IMR-90 (cell line): ENCODE measurements at regions not wholly inside any gene's neighbourhood (a gene's known extent, or its start where the extent isn't known, plus 50 kb on each side); places are given as distances from the start of the nearest gene placed in this dataset.

Source experiments
- ATAC-seq: fragments of 200-7000 bp; cut with Tn5 transposase; 2 replicates; pipeline ENCODE4 v1.9.1; 2020; ENCODE audit warnings: low read depth, mild to moderate bottlenecking, moderate library complexity
- BruUV-seq: library from RNA; stranded (reverse); fragments of 400-500 nt; replicated peaks from 2 replicates; lab custom pipeline; 2021; lab: Mats Ljungman, UMichigan
- CTCF ChIA-PET: fragments of 300-600 bp; formaldehyde crosslinking; extraction: SDS; loops from one replicate; lab custom pipeline; 2021; ENCODE audit warnings: antibody characterized with exemption; lab: Yijun Ruan, JAX
- POLR2A ChIA-PET: fragments of 300-600 bp; sonication (Branson Sonifier 250); formaldehyde crosslinking; loops from one replicate; lab custom pipeline; 2022; ENCODE audit warnings: antibody characterized with exemption; ENCODE audit not compliant: unreplicated experiment; lab: Charles Lee
- DNase-seq: peaks from one replicate; pipeline ENCODE4 v3.0.0; 2013
- H2AFZ ChIP-seq: replicated peaks from 2 replicates; pipeline ENCODE3; 2013; ENCODE audit warnings: low read length, mild to moderate bottlenecking; ENCODE audit not compliant: poor library complexity
- H2AK5ac ChIP-seq: 2 replicates; pipeline ENCODE4 v1.6.1; 2013; ENCODE audit warnings: low read depth, low read length, inconsistent platforms
- H2AK9ac ChIP-seq: replicated peaks from 2 replicates; pipeline ENCODE3; 2013; ENCODE audit warnings: mild to moderate bottlenecking, low read depth, low read length, moderate library complexity; ENCODE audit not compliant: poor library complexity
- H2BK120ac ChIP-seq: 2 replicates; pipeline ENCODE4 v1.6.1; 2013; ENCODE audit warnings: low read depth, low read length, inconsistent platforms
- H2BK15ac ChIP-seq: 3 replicates; pipeline ENCODE4 v1.6.1; 2013; ENCODE audit warnings: low read depth, low read length, inconsistent platforms
- H2BK20ac ChIP-seq: 2 replicates; pipeline ENCODE4 v1.6.1; 2013; ENCODE audit warnings: low read depth, mild to moderate bottlenecking, inconsistent platforms, low read length, moderate library complexity
- H2BK5ac ChIP-seq: 2 replicates; pipeline ENCODE4 v1.6.1; 2013; ENCODE audit warnings: mild to moderate bottlenecking, low read depth, low read length, inconsistent platforms; ENCODE audit not compliant: poor library complexity, severe bottlenecking
- H3K14ac ChIP-seq: replicated peaks from 2 replicates; pipeline ENCODE4 v1.6.1; 2013; ENCODE audit warnings: low read depth, low read length, inconsistent platforms
- H3K18ac ChIP-seq: 2 replicates; pipeline ENCODE4 v1.6.1; 2013; ENCODE audit warnings: low read depth, low read length, control low read depth
- H3K23ac ChIP-seq: 2 replicates; pipeline ENCODE4 v1.6.1; 2013; ENCODE audit warnings: low read depth, low read length, inconsistent platforms
- H3K27ac ChIP-seq: 2 replicates; pipeline ENCODE4 v1.5.1; 2013; ENCODE audit warnings: mild to moderate bottlenecking, control low read depth, low read length; ENCODE audit not compliant: insufficient read depth
- H3K27me3 ChIP-seq: 2 replicates; pipeline ENCODE4 v1.6.1; 2013; ENCODE audit warnings: low read length; ENCODE audit not compliant: control insufficient read depth, insufficient read depth
- H3K36me3 ChIP-seq: 2 replicates; pipeline ENCODE4 v1.6.1; 2013; ENCODE audit warnings: low read length, mixed read lengths; ENCODE audit not compliant: control insufficient read depth, insufficient read depth
- H3K4ac ChIP-seq: 2 replicates; pipeline ENCODE4 v1.6.1; 2013; ENCODE audit warnings: low read depth, low read length, inconsistent platforms
- H3K4me1 ChIP-seq: 2 replicates; pipeline ENCODE4 v1.6.1; 2013; ENCODE audit warnings: low read length, mixed read lengths; ENCODE audit not compliant: control insufficient read depth, insufficient read depth
- H3K4me2 ChIP-seq: 2 replicates; pipeline ENCODE4 v1.6.1; 2013; ENCODE audit warnings: low read depth, mild to moderate bottlenecking, control low read depth, low read length, moderate library complexity
- H3K4me3 ChIP-seq: 2 replicates; pipeline ENCODE4 v1.5.1; 2013; ENCODE audit warnings: low read depth, mild to moderate bottlenecking, control low read depth, low read length, moderate library complexity; ENCODE audit not compliant: insufficient read depth
- H3K56ac ChIP-seq: 2 replicates; pipeline ENCODE4 v1.6.1; 2013; ENCODE audit warnings: low read length, inconsistent platforms; ENCODE audit not compliant: insufficient read depth; ENCODE audit errors: extremely low read depth
- H3K79me1 ChIP-seq, 2 experiments: 2 replicates each; pipeline ENCODE4 v1.6.1; 2013; ENCODE audit warnings: low read length in 2 of 2, inconsistent platforms in 1 of 2, low read depth in 1 of 2
- H3K9ac ChIP-seq: 2 replicates; pipeline ENCODE4 v1.6.1; 2013; ENCODE audit warnings: low read depth, low read length, control low read depth
- H3K9me1 ChIP-seq: 2 replicates; pipeline ENCODE4 v1.6.1; 2013; ENCODE audit warnings: low read length, inconsistent platforms; ENCODE audit not compliant: insufficient read depth
- H3K9me3 ChIP-seq: 2 replicates; pipeline ENCODE4 v1.6.1; 2013; ENCODE audit warnings: low read length; ENCODE audit not compliant: control insufficient read depth, insufficient read depth
- H4K20me1 ChIP-seq: 2 replicates; pipeline ENCODE4 v1.6.1; 2013; ENCODE audit warnings: low read length, inconsistent platforms; ENCODE audit not compliant: insufficient read depth
- H4K5ac ChIP-seq: 2 replicates; pipeline ENCODE4 v1.6.1; 2013; ENCODE audit warnings: mild to moderate bottlenecking, low read depth, low read length, control low read depth
- H4K8ac ChIP-seq, 2 experiments: 2 replicates each; pipeline ENCODE4 v1.6.1; 2013; ENCODE audit warnings: low read depth in 2 of 2, low read length in 2 of 2, control low read depth in 1 of 2, inconsistent platforms in 1 of 2
- H4K91ac ChIP-seq: 2 replicates; pipeline ENCODE4 v1.6.1; 2013; ENCODE audit warnings: low read depth, low read length, inconsistent platforms; ENCODE audit not compliant: insufficient read depth
- BHLHE40 ChIP-seq: fragments of 150-350 bp; IDR thresholded peaks from 2 replicates; pipeline ENCODE4 v1.6.1; 2016; ENCODE audit warnings: mild to moderate bottlenecking, low read depth, low read length
- CEBPB ChIP-seq: IDR thresholded peaks from 2 replicates; pipeline ENCODE4 v1.6.1; 2012; ENCODE audit warnings: low read depth, low read length, improper control_type of control experiment
- CHD1 ChIP-seq: IDR thresholded peaks from 2 replicates; pipeline ENCODE4 v1.6.1; 2012; ENCODE audit warnings: low read depth, low read length, improper control_type of control experiment
- ELK1 ChIP-seq: fragments of 150-350 bp; IDR thresholded peaks from 2 replicates; pipeline ENCODE4 v1.6.1; 2016; ENCODE audit warnings: low read depth, mild to moderate bottlenecking, low read length, moderate library complexity, borderline replicate concordance
- FOS ChIP-seq: fragments of 150-350 bp; IDR thresholded peaks from 2 replicates; pipeline ENCODE4 v1.6.1; 2016; ENCODE audit warnings: low read depth, low read length
- MAFK ChIP-seq: IDR thresholded peaks from 2 replicates; pipeline ENCODE4 v1.6.1; 2012; ENCODE audit warnings: low read depth, low read length, improper control_type of control experiment
- MAZ ChIP-seq: IDR thresholded peaks from 2 replicates; pipeline ENCODE4 v1.6.1; 2012; ENCODE audit warnings: low read depth, mild to moderate bottlenecking, low read length, improper control_type of control experiment, moderate library complexity, borderline replicate concordance
- MXI1 ChIP-seq: IDR thresholded peaks from 2 replicates; pipeline ENCODE4 v1.6.1; 2012; ENCODE audit warnings: low read depth, mild to moderate bottlenecking, low read length, moderate library complexity, borderline replicate concordance
- NFE2L2 ChIP-seq: fragments of 150-350 bp; IDR thresholded peaks from 2 replicates; pipeline ENCODE4 v1.6.1; 2016; ENCODE audit warnings: low read depth, mild to moderate bottlenecking, low read length
- POLR2A ChIP-seq: IDR thresholded peaks from 2 replicates; pipeline ENCODE4 v1.6.1; 2012; ENCODE audit warnings: mild to moderate bottlenecking, low read depth, low read length
- RCOR1 ChIP-seq: IDR thresholded peaks from 2 replicates; pipeline ENCODE4 v1.6.1; 2012; ENCODE audit warnings: mild to moderate bottlenecking, low read length, improper control_type of control experiment; ENCODE audit not compliant: insufficient replicate concordance
- RFX5 ChIP-seq: IDR thresholded peaks from 2 replicates; pipeline ENCODE4 v1.8.0; 2012; ENCODE audit warnings: low read depth, mild to moderate bottlenecking, low read length, moderate library complexity
- USF2 ChIP-seq: fragments of 150-350 bp; IDR thresholded peaks from 2 replicates; pipeline ENCODE4 v1.6.1; 2017; ENCODE audit warnings: mild to moderate bottlenecking, antibody characterized with exemption, low read length, low read depth
- WGBS, 2 experiments: methylation state at CpG; one replicate each; pipeline versions ENCODE4 v1.1.5 to v1.1.7; 2013; ENCODE audit warnings: missing lambda C conversion rate in 2 of 2; ENCODE audit not compliant: insufficient read length in 1 of 2; ENCODE audit errors: extremely low coverage in 2 of 2; 5-methylcytosine and 5-hydroxymethylcytosine counted together
- dilution Hi-C: fragments of 300-500 bp; cut with HindIII; formaldehyde crosslinking; loops from one replicate; pipeline ENCODE4 v1.14.3; 2018; ENCODE audit warnings: low sequenced_read_pairs; ENCODE audit not compliant: unreplicated experiment
- in situ Hi-C: fragments of 300-500 bp; cut with MboI; formaldehyde crosslinking; loops from 3 replicates; pipeline ENCODE4 v1.14.3; 2019; ENCODE audit warnings: low sequenced_read_pairs, inconsistent platforms, mixed read lengths
- intact Hi-C: fragments of 100-400 bp; cut with micrococcal nuclease; formaldehyde crosslinking; loops from 2 replicates; pipeline ENCODE4 v1.10.0; 2022

- 100% methylated on average over 2 of the region's 6 CpGs; no CpG with 5 or more reads in 1 of the 2 experiments for WGBS, 2 experiments
- Histone ChIP-seq H2BK5ac (no peak overlapping the region), H3K23ac (no peak overlapping the region), H3K27me3 (peaks cover 63% of the 10 kb centered on the region), H3K4me2 (no peak overlapping the region), H3K9me1 (no peaks in the 10 kb centered on the region), H3K14ac (no peak overlapping the region), H3K27ac (no peak overlapping the region), H3K79me1 (no peaks in the 10 kb centered on the region), H3K56ac (no peak overlapping the region), H4K20me1 (no peaks in the 10 kb centered on the region), H2AK9ac (no peak overlapping the region), H2BK120ac (no peak overlapping the region), H2BK15ac (no peak overlapping the region), H3K36me3 (no peaks in the 10 kb centered on the region), H4K5ac (no peak overlapping the region), H3K4me1 (no peaks in the 10 kb centered on the region), H3K9ac (no peak overlapping the region), H3K4ac (no peak overlapping the region), H3K9me3 (no peaks in the 10 kb centered on the region), H4K8ac (no peak overlapping the region), H2AK5ac (no peak overlapping the region), H2AFZ (no peak overlapping the region), H3K4me3 (no peak overlapping the region), H4K91ac (no peak overlapping the region), H3K18ac (no peak overlapping the region), H2BK20ac (no peak overlapping the region)
- CTCF ChIA-PET: no interaction called here
- TF ChIP-seq BHLHE40 (no peak), CEBPB (no peak), CHD1 (no peak), ELK1 (no peak), RCOR1 (no peak), MAFK (no peak), USF2 (no peak), NFE2L2 (no peak), MAZ (no peak), FOS (no peak), RFX5 (no peak), POLR2A (no peak), MXI1 (no peak)
- ATAC-seq (no peak), DNase-seq (no peak)
- POLR2A ChIA-PET: no interaction called here
- BruUV-seq: no TSS peak
- in situ Hi-C loops: no loop called here
- intact Hi-C loops: no loop called here
- dilution Hi-C loops: no loop called here
Measured at GRCh38 chr6:44715925-44716324, 328.4 kb downstream of the CDC5L start.
